ENCODE measurements at regions not wholly inside any gene's neighbourhood (a gene's known extent, or its start where the extent isn't known, plus 50 kb on each side); places are given as distances from the start of the nearest gene placed in this dataset.

DNA sequence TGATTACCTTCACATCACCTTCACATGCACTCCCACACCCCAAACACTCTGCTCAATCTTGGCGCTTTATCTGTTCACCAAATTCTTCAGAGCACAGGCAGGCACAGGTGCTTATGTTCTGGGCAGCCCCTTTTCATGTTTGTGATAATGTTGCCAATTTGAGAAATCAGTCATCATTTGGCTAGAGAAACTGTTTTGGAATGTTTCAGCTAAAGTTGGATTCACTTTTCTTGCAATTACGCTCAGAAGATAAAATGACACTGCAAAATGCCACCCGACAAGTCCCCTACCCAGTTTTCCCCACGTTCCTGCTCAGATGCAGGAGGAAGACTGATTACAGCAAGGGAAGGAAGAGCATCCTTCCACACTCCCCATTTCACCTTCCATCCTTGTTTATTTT lies 192.9 kb upstream of the LRRN1 start:
- TF ChIP-seq CTCF (IDR thresholded peaks at IDR 0.05): no peak
- peaks cover 3% of the 10 kb centered on the region for H3K4me1 Mint-ChIP-seq
- no peak overlapping the region for H3K27ac Mint-ChIP-seq

DNA sequence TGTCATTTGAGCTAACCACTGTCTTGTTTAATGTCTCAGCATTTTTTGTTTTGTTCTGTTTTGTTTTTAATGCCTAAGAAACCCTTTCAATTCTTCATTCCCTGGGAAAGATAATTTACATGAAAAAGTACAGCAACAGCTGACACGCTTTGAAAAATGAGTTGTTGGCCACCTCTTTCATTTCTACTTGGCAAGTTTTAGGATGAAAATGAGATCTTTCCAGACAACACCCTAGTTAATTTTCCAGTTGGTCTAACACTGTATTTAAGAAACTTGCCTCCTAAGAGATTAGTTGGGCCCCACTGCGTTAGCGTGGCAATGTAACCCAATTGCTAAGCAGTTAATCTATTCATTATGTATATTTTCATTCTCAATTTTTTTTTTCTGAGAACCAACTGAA lies 194.0 kb upstream of the LRRN1 start:
- Histone ChIP-seq H3K9me3 (replicated peaks in 1 of 2; ENCODE audit: control insufficient read depth in 1 of 2, insufficient read depth in 1 of 2, low read length in 2 of 2) (no peaks in the 10 kb centered on the region), H3K4me1 (ENCODE audit: control insufficient read depth in 1 of 2, insufficient read depth in 2 of 2, low read length in 2 of 2) (no peaks in the 10 kb centered on the region), H3K27ac (ENCODE audit: low read depth in 1 of 2, low read length in 2 of 2) (no peak overlapping the region), H3K9ac (ENCODE audit: insufficient read depth, low read length, poor library complexity, severe bottlenecking) (no peak overlapping the region), H2AFZ (ENCODE audit: insufficient read depth, low read depth, low read length, poor library complexity, severe bottlenecking) (no peak overlapping the region), H4K20me1 (ENCODE audit: insufficient read depth, low read length) (no peaks in the 10 kb centered on the region), H3K27me3 (ENCODE audit: control insufficient read depth in 2 of 2, insufficient read depth in 2 of 2, low read length in 2 of 2) (peaks cover 3 to 13% of the 10 kb centered on the region in 2 donors), H3K36me3 (replicated peaks in 1 of 2; ENCODE audit: control insufficient read depth in 1 of 2, insufficient read depth in 2 of 2, low read length in 2 of 2) (no peaks in the 10 kb centered on the region), H3K4me2 (replicated peaks; ENCODE audit: extremely low read depth, low read length, poor library complexity, severe bottlenecking) (no peak overlapping the region), H3K4me3 (replicated peaks in 1 of 3; ENCODE audit: low read depth in 2 of 3, low read length in 3 of 3) (no peak overlapping the region), H3K79me2 (ENCODE audit: insufficient read depth, low read length) (no peaks in the 10 kb centered on the region)
- no peak overlapping the region for H3K4me3 Mint-ChIP-seq
- no CpG with 5 or more reads among the region's 3 CpGs for WGBS (ENCODE audit: insufficient coverage)
- TF ChIP-seq CTCF (IDR thresholded peaks at IDR 0.05): no peak
- no peaks in the 10 kb centered on the region for H3K36me3 Mint-ChIP-seq
- peaks cover 1 to 9% (median 2%) of the 10 kb centered on the region in 7 donors for H3K9me3 Mint-ChIP-seq
- no peak overlapping the region for H3K27ac Mint-ChIP-seq
- no peaks in the 10 kb centered on the region for H3K4me1 Mint-ChIP-seq
- peaks cover 2 to 15% (median 7%) of the 10 kb centered on the region in 3 donors for H3K27me3 Mint-ChIP-seq (ENCODE audit: low read depth in 3 of 3)
- intact Hi-C loops (cut with micrococcal nuclease): no loop called here
- DNase-seq: no peak

More for the DNA sequence above, 192.9 kb upstream of the LRRN1 start:
- no peaks in the 10 kb centered on the region for H3K36me3 Mint-ChIP-seq
- Histone ChIP-seq H3K9ac (ENCODE audit: insufficient read depth, low read length, poor library complexity, severe bottlenecking) (no peak overlapping the region), H2AFZ (ENCODE audit: insufficient read depth, low read depth, low read length, poor library complexity, severe bottlenecking) (no peak overlapping the region), H3K4me2 (replicated peaks; ENCODE audit: extremely low read depth, low read length, poor library complexity, severe bottlenecking) (no peak overlapping the region), H4K20me1 (ENCODE audit: insufficient read depth, low read length) (no peaks in the 10 kb centered on the region), H3K4me3 (replicated peaks in 1 of 3; ENCODE audit: low read depth in 2 of 3, low read length in 3 of 3) (no peak overlapping the region), H3K27ac (ENCODE audit: low read depth in 1 of 2, low read length in 2 of 2) (no peak overlapping the region), H3K36me3 (replicated peaks in 1 of 2; ENCODE audit: control insufficient read depth in 1 of 2, insufficient read depth in 2 of 2, low read length in 2 of 2) (no peaks in the 10 kb centered on the region), H3K9me3 (replicated peaks in 1 of 2; ENCODE audit: control insufficient read depth in 1 of 2, insufficient read depth in 1 of 2, low read length in 2 of 2) (no peaks in the 10 kb centered on the region), H3K4me1 (ENCODE audit: control insufficient read depth in 1 of 2, insufficient read depth in 2 of 2, low read length in 2 of 2) (no peaks in the 10 kb centered on the region), H3K27me3 (ENCODE audit: control insufficient read depth in 2 of 2, insufficient read depth in 2 of 2, low read length in 2 of 2) (peaks cover 5 to 13% of the 10 kb centered on the region in 2 donors), H3K79me2 (ENCODE audit: insufficient read depth, low read length) (no peaks in the 10 kb centered on the region)
- H3K9me3 Mint-ChIP-seq: peaks cover 1 to 11% (median 2%) of the 10 kb centered on the region in 7 donors
- intact Hi-C loops (cut with micrococcal nuclease): no loop called here
- peaks cover 2 to 21% (median 10%) of the 10 kb centered on the region in 3 donors for H3K27me3 Mint-ChIP-seq (ENCODE audit: low read depth in 3 of 3)
- no peak overlapping the region for H3K4me3 Mint-ChIP-seq
- DNase-seq: no peak
- no CpG with 5 or more reads among the region's 4 CpGs for WGBS (ENCODE audit: insufficient coverage)
